Activated T-cell treated with anti-CD3 and anti-CD28 coated beads, Interleukin-2, amount 50 U/mL, for 24 hours (primary cell): ENCODE measurements at regions not wholly inside any gene's neighbourhood (a gene's known extent, or its start where the extent isn't known, plus 50 kb on each side); places are given as distances from the start of the nearest gene placed in this dataset.

ENCODE experiments used
- DNase-seq: peaks from one replicate; pipeline ENCODE4 v3.0.0-alpha.2; 2020
- H3K27ac Mint-ChIP-seq: 2 replicates; pipeline ENCODE4 v1.8.0; 2020; ENCODE audit warnings: mild to moderate bottlenecking, mixed read lengths
- H3K27me3 Mint-ChIP-seq: 2 replicates; pipeline ENCODE4 v1.8.0; 2020; ENCODE audit warnings: mixed read lengths
- H3K36me3 Mint-ChIP-seq: 2 replicates; pipeline ENCODE4 v1.8.0; 2020; ENCODE audit warnings: low read depth, mixed read lengths
- H3K4me1 Mint-ChIP-seq: 2 replicates; pipeline ENCODE4 v1.8.0; 2020; ENCODE audit warnings: low read depth, mixed read lengths
- H3K4me3 Mint-ChIP-seq: 2 replicates; pipeline ENCODE4 v1.8.0; 2020; ENCODE audit warnings: mild to moderate bottlenecking, moderate library complexity, mixed read lengths
- H3K9me3 Mint-ChIP-seq: 2 replicates; pipeline ENCODE4 v1.8.0; 2020; ENCODE audit warnings: mixed read lengths

DNA sequence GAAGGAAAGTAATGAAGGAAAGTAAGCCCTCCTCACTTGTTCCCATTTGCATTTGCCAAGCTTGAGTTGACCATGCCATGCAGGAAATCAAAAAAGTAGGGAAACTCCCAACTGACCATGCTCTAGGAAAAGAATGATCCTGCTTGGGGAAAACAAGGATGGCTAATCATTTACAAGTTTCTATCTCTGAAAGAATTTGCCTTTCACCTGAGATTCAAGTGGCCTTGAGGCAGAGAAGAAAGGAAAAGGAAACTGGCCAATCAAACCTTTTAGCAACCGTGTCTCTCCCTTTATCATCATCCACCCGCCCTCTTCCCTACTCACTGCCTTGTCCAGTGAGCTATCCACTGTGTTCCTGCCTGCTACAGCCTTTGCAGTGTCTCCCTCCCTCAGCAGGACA lies 757.2 kb upstream of the SOX9 start:
- Mint-ChIP-seq H3K27me3 (no peaks in the 10 kb centered on the region), H3K36me3 (no peaks in the 10 kb centered on the region), H3K4me3 (no peak overlapping the region), H3K9me3 (peaks cover 20% of the 10 kb centered on the region), H3K27ac (no peak overlapping the region), H3K4me1 (no peaks in the 10 kb centered on the region)
- no peak for DNase-seq

DNA sequence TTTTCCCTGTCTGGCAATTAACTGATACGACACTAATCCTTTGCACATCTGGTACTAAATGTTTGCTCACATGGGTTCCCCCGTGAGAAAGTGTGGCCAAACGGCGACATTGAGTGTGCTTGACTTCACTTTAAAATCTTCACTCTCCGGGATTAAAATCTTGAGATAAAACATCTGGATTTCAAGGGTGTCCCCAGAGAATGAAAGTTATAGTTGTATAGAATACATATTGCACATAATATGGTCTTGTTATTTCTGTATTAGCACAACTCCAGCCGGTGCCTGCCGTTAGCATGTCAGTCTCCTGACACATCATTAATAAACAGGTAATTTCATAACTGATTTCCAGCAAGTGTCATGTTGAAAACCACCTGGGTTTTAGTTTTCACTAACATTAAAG lies 749.0 kb upstream of the SOX9 start:
- Mint-ChIP-seq H3K27ac (no peak overlapping the region), H3K4me1 (no peaks in the 10 kb centered on the region), H3K4me3 (no peak overlapping the region)

DNA sequence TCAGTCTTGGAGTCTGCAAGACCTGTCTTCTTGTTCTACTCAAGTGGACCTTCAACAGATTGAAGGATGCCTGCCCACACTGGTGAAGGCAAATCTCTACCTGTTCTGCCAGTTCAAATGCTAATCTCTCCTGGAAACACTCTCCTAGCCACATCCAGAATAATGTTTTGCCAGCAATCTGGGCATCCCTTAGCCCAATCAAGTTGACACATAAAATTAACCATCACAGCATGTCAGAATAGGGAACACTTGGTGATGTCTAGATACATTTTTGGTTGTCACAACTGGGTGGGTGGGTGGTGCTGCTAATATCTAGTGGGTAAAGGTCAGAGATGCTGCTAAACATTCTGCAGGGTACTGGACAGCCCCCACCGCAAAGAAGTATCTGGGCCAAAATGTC lies 744.9 kb upstream of the SOX9 start:
- DNase-seq, result no peak
- Mint-ChIP-seq H3K27me3 (no peaks in the 10 kb centered on the region), H3K4me3 (no peak overlapping the region), H3K4me1 (no peaks in the 10 kb centered on the region), H3K27ac (no peak overlapping the region), H3K36me3 (no peaks in the 10 kb centered on the region), H3K9me3 (peaks cover 4% of the 10 kb centered on the region)

More for the DNA sequence above, 749.0 kb upstream of the SOX9 start:
- no peak for DNase-seq
- Mint-ChIP-seq H3K36me3 (no peaks in the 10 kb centered on the region), H3K9me3 (no peaks in the 10 kb centered on the region), H3K27me3 (no peaks in the 10 kb centered on the region)

DNA sequence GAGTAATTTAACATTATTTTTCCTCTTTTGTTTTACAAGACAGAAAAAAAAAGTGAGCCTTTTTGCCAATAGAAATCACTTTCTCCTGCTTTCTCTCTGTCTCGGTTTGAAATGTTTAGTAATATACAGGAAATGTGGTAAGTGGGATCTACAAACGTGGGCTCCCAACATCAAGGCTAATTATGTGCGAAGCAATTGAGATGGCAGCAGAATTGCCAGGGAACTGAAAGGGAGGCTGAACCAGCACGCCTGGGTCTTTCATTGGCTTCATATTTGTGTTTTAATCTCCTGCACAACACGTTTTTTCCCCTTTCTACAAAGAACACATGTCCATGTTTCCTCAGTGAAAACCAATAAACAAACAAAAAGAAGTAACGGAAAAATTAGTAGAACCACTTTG lies 743.9 kb upstream of the SOX9 start:
- no peaks in the 10 kb centered on the region for H3K4me1 Mint-ChIP-seq
- H3K36me3 Mint-ChIP-seq, result no peaks in the 10 kb centered on the region
- peaks cover 4% of the 10 kb centered on the region for H3K9me3 Mint-ChIP-seq
- H3K27ac Mint-ChIP-seq, result no peak overlapping the region
- no peaks in the 10 kb centered on the region for H3K27me3 Mint-ChIP-seq
- no peak overlapping the region for H3K4me3 Mint-ChIP-seq
- no peak for DNase-seq

DNA sequence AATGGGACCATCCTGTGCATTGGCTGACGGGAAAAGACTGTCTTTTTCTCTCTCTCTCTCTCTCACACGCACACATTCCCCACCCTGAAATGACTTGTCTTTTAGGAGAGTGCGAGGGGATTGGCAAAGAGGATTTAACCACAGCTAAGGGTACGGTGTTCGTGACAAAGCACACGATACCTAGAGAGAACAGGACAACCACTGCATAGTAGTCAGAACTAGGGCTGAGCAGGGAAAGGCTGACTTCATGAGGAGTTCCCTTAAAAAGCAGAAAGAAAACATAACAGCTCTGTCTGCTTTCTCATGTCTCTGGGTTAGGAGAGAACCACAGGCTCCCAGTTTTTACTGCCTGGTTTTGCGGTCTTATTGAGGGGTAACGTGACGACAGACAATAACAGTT lies 742.8 kb upstream of the SOX9 start:
- no peaks in the 10 kb centered on the region for H3K27me3 Mint-ChIP-seq
- no peak overlapping the region for H3K4me3 Mint-ChIP-seq
- H3K36me3 Mint-ChIP-seq, result no peaks in the 10 kb centered on the region
- H3K27ac Mint-ChIP-seq, result no peak overlapping the region
- H3K4me1 Mint-ChIP-seq, result no peaks in the 10 kb centered on the region
- DNase-seq, result no peak
- peaks cover 4% of the 10 kb centered on the region for H3K9me3 Mint-ChIP-seq

DNA sequence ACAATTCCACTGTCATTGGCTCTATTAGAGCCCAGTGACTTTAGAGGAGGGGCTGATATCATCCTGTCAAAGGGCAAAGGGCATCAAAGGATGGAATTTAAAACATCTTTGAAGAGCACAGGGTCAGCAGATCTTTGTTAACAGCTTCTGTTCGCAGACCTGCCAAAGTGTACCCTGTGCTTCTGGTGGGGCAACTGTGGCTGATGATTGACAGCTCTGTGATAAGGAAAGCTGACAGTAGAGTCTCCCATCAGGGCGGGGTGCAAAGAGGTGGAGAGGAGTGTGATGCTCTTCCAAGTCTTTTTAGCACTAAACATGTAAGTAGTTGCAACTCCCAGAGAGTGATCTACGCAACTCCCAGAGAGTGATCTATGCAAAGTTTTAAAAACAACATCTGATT lies 742.1 kb upstream of the SOX9 start:
- no peaks in the 10 kb centered on the region for H3K27me3 Mint-ChIP-seq
- H3K4me3 Mint-ChIP-seq, result no peak overlapping the region
- H3K36me3 Mint-ChIP-seq, result no peaks in the 10 kb centered on the region
- no peak for DNase-seq
- no peaks in the 10 kb centered on the region for H3K4me1 Mint-ChIP-seq
- no peak overlapping the region for H3K27ac Mint-ChIP-seq
- peaks cover 4% of the 10 kb centered on the region for H3K9me3 Mint-ChIP-seq

DNA sequence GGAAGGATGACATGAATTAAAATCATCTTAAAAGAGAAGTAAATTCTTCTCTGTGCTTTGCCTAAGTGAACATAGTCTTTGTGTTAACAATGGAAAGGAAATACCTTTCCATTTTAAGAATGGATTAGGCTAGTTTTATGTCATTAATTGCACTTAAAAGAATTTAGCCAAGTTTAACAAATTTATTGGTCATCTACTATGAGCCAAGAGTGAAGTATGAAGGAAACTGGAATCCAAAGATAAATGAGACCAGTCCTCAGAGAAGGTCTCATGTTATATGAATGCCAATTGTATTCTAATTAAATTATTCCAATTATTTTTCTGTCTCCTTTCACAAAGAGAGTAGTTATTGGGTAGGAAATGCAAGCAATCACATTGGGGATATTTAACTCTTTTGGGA lies 741.3 kb upstream of the SOX9 start:
- peaks cover 4% of the 10 kb centered on the region for H3K9me3 Mint-ChIP-seq
- H3K27me3 Mint-ChIP-seq, result no peaks in the 10 kb centered on the region
- H3K4me3 Mint-ChIP-seq, result no peak overlapping the region

DNA sequence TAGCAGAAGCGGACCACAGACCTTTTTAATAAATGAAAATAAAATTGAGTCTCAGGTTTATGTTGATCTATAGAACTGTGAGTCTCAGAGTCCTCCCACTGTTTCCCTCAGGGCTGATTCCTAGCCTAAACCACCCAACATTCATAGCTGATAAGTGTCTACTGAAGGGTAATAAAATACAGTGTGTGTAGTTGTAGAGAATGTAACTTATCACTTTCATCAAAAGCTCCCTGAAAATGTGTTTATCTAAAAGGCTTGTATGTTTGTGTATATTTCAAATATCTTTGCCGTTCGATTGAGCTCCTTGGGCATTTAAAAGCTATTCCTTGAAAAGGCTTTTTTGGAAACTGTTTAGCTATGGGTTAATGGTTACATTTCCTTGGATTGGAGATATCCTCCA lies 740.3 kb upstream of the SOX9 start:
- no peaks in the 10 kb centered on the region for H3K27me3 Mint-ChIP-seq
- H3K4me3 Mint-ChIP-seq, result no peak overlapping the region
- H3K9me3 Mint-ChIP-seq, result peaks cover 4% of the 10 kb centered on the region
- no peak overlapping the region for H3K27ac Mint-ChIP-seq
- no peaks in the 10 kb centered on the region for H3K36me3 Mint-ChIP-seq
- DNase-seq, result no peak
- no peaks in the 10 kb centered on the region for H3K4me1 Mint-ChIP-seq

More for the DNA sequence above, 741.3 kb upstream of the SOX9 start:
- no peak for DNase-seq
- Mint-ChIP-seq H3K36me3 (no peaks in the 10 kb centered on the region), H3K27ac (no peak overlapping the region), H3K4me1 (no peaks in the 10 kb centered on the region)

DNA sequence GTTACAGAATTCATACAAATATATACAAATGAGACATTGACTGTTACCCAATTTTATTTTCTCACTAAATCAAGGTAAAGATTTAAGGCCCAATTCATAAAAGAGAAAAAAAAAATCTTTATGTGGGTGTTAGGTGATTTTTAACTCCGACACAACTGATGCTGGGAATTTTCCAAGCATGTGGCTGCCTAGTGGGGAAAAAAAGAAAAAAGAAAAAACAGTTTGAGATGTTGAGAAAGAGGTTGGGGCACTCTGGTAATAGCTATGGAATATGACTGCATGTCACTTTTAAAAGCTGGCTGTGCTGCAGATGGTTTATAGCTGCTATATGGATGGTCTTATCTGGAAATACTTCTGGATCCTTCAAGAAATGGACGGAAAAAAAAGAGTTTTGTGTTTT lies 739.9 kb upstream of the SOX9 start:
- DNase-seq, result no peak
- no peaks in the 10 kb centered on the region for H3K4me1 Mint-ChIP-seq
- no peaks in the 10 kb centered on the region for H3K36me3 Mint-ChIP-seq

DNA sequence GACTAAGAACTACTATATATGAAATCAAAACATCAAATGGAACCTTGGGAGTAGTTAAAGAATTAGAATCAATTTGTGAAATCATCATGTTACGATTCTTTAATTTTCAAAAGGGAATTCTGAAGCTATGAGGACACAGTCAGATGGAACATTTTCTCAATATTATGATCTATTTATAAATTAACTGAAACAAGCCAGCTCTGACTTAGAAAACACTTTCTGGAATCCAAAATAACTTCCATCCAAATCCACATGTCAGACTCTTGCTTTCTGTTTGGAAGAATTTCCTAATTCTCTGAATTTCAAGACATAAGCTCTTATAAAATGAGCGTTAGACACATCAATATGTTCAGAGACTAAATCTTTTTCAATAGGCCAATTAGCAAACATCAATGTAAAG lies 737.7 kb upstream of the SOX9 start:
- peaks cover 3% of the 10 kb centered on the region for H3K9me3 Mint-ChIP-seq
- no peaks in the 10 kb centered on the region for H3K36me3 Mint-ChIP-seq
- H3K4me3 Mint-ChIP-seq, result no peak overlapping the region
- no peaks in the 10 kb centered on the region for H3K27me3 Mint-ChIP-seq
- H3K4me1 Mint-ChIP-seq, result no peaks in the 10 kb centered on the region
- no peak overlapping the region for H3K27ac Mint-ChIP-seq
- no peak for DNase-seq

More for the DNA sequence above, 739.9 kb upstream of the SOX9 start:
- H3K27ac Mint-ChIP-seq, result no peak overlapping the region
- H3K9me3 Mint-ChIP-seq, result peaks cover 4% of the 10 kb centered on the region
- no peak overlapping the region for H3K4me3 Mint-ChIP-seq
- no peaks in the 10 kb centered on the region for H3K27me3 Mint-ChIP-seq

DNA sequence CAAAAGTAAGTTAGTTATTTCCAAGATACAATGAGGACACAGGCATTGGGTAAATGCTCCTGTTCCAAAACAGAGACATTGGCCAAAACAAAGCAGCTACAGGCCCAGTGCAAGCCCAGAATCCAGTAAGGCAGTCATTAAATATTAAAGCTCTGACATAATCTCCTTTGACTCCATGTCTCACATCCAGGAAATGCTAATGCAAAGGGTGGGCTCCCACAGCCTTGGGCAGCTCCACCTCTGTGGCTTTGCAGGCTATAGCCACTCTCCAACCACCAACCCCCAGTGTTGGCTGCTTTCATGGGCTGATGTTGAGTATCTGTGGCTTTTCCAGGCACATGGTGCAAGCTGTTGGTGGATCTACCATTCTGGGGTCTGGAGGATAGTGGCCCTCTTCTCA lies 733.4 kb upstream of the SOX9 start:
- H3K27ac Mint-ChIP-seq, result no peak overlapping the region
- DNase-seq, result no peak
- no peaks in the 10 kb centered on the region for H3K4me1 Mint-ChIP-seq
- H3K9me3 Mint-ChIP-seq, result peaks cover 12% of the 10 kb centered on the region
- H3K27me3 Mint-ChIP-seq, result no peaks in the 10 kb centered on the region
- H3K36me3 Mint-ChIP-seq, result no peaks in the 10 kb centered on the region
- no peak overlapping the region for H3K4me3 Mint-ChIP-seq

DNA sequence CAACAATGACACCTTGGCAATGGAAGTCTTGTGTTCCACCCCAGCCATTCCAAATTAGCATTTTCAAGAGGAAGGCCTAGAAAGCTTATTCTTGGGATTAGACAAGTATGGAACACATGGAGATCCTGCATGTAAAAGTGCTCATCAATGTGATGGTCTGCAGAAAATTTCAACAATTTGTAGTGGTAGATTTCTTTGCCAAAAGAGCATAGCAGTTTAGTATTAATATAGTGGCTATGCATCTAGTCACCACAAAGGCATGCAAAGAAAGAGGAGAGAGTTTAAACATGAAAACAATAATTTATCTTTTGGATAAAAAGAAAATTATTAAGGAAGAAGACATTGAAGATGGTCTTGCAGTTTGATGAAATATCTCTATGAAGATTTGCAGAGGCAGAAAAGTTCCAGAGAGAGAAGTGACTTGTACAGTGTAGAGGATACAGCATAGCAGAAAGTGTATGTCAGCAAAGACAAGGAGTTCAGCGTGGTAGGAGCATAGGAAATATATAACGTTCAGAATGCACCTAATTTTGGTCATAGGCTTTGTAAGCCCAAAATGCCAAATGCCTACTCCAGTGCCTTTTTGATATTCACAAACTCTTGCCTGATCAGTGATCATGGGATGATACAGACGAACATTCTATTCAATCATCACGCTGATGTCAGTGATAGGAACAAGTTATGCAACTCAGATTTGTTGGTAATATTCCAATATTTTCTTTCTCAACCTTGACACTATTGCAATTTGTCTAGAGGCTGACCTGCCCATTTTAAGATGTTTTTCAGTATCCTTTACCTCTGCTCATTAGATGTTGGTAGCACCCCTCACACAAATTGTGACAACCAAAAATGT lies 727.9 kb upstream of the SOX9 start:
- no peak for DNase-seq
- H3K4me1 Mint-ChIP-seq, result no peaks in the 10 kb centered on the region
- peaks cover 10% of the 10 kb centered on the region for H3K9me3 Mint-ChIP-seq
- H3K27ac Mint-ChIP-seq, result no peak overlapping the region
- H3K36me3 Mint-ChIP-seq, result no peaks in the 10 kb centered on the region
- no peaks in the 10 kb centered on the region for H3K27me3 Mint-ChIP-seq
- H3K4me3 Mint-ChIP-seq, result no peak overlapping the region

DNA sequence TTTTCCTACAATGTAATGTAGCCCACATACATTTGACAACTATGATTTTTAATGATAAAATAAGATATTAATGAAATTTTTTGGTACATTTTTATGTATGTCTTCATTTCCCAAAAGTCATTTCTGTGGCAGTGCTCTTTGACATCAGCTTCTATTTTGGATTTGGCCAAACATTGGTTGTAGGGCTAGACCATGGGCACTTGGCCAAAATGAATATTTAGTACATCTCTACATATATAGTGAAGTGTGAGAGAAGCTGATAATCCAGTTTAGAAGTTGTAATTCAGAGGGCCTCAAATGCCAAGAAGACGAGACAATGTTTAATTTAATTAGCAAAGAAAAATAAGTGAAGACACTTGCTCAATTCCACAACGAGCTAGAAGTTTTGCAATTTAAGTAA lies 724.9 kb upstream of the SOX9 start:
- H3K27me3 Mint-ChIP-seq, result no peaks in the 10 kb centered on the region
- no peaks in the 10 kb centered on the region for H3K4me1 Mint-ChIP-seq
- peaks cover 4% of the 10 kb centered on the region for H3K9me3 Mint-ChIP-seq
- H3K4me3 Mint-ChIP-seq, result no peak overlapping the region
- H3K27ac Mint-ChIP-seq, result no peak overlapping the region
- no peaks in the 10 kb centered on the region for H3K36me3 Mint-ChIP-seq
- DNase-seq, result no peak

DNA sequence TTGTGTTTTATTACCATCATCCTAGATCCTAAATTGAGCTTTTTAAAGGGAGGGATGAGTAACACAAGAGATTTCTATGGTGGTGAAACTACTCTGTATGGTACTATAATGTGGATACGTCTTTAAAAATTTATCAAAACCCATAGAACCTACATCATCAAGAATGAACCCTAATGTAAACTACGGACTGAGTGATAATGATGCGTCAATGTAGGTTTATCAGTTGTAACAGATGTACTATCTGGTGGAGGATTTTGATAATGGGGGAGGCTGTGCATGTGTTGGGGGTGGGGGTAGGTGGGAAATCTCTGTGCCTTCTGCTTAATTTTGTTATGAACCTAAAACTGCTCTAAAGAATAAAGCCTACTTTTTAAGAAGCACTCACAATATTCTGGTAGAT lies 724.1 kb upstream of the SOX9 start:
- no peak overlapping the region for H3K27ac Mint-ChIP-seq
- H3K36me3 Mint-ChIP-seq, result no peaks in the 10 kb centered on the region
- no peak overlapping the region for H3K4me3 Mint-ChIP-seq
- no peak for DNase-seq
- no peaks in the 10 kb centered on the region for H3K27me3 Mint-ChIP-seq
- H3K4me1 Mint-ChIP-seq, result no peaks in the 10 kb centered on the region
- peaks cover 6% of the 10 kb centered on the region for H3K9me3 Mint-ChIP-seq

DNA sequence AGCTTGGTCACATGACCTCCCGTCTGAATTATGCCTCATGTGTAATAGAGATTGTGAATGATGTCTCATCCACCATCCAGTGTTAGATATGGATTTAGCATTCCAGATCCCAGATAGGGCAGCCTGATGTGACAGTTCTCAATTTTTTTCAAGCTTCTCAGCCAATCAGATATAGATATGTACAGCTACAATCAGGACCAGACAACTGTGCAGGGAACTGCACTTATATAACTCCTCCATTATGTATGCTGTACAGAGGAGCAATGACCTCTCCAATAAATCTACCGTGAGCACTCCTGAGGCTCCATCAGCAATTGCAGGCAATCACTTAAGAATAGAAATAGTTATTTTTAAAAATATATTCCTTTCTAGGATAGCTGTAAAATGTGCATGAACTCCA lies 722.8 kb upstream of the SOX9 start:
- H3K4me3 Mint-ChIP-seq, result no peak overlapping the region
- H3K4me1 Mint-ChIP-seq, result no peaks in the 10 kb centered on the region
- H3K27ac Mint-ChIP-seq, result no peak overlapping the region
- DNase-seq, result no peak
- H3K36me3 Mint-ChIP-seq, result no peaks in the 10 kb centered on the region
- peaks cover 11% of the 10 kb centered on the region for H3K9me3 Mint-ChIP-seq
- H3K27me3 Mint-ChIP-seq, result no peaks in the 10 kb centered on the region

DNA sequence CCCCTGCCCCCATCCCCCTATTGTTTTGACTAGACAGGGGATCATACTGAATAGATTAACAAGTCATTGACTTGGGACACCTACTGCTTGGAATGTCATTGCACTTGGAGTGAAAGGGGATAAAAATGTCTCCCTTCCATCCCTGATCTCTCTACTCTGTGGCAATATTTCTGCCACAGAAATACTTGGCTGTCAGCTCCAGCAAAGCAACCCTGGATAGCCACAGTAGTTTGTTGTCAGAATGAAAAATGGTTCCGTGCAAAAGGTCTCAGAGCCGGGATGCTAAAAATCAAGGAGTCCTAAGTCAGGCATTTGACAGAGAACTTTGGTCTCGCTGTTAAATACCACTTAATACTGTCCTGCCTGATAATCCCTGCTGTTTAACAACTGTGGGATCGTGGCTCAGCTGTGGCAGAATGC lies 722.0 kb upstream of the SOX9 start:
- H3K4me3 Mint-ChIP-seq, result no peak overlapping the region
- H3K9me3 Mint-ChIP-seq, result peaks cover 11% of the 10 kb centered on the region
- H3K36me3 Mint-ChIP-seq, result no peaks in the 10 kb centered on the region
- DNase-seq, result no peak
- no peaks in the 10 kb centered on the region for H3K27me3 Mint-ChIP-seq
- H3K27ac Mint-ChIP-seq, result no peak overlapping the region
- no peaks in the 10 kb centered on the region for H3K4me1 Mint-ChIP-seq
